ENCODE measurements at regions not wholly inside any gene's neighbourhood (a gene's known extent, or its start where the extent isn't known, plus 50 kb on each side); places are given as distances from the start of the nearest gene placed in this dataset.

GRCh38 chr16:25443994-25444393 lies 186.3 kb upstream of the ZKSCAN2 start:
- no peaks in the 10 kb centered on the region for H3K27me3 ChIP-seq (ENCODE audit: control insufficient read depth in 2 of 2, insufficient read depth in 2 of 2, low read length in 2 of 2)
- H2AFZ ChIP-seq (ENCODE audit: insufficient read depth, low read depth, low read length, poor library complexity, severe bottlenecking): no peak overlapping the region
- H3K27ac ChIP-seq (ENCODE audit: low read depth in 1 of 2, low read length in 2 of 2): no peak overlapping the region
- H3K9me3 Mint-ChIP-seq: peaks cover 2 to 13% (median 9%) of the 10 kb centered on the region in 7 donors
- no peaks in the 10 kb centered on the region for H3K4me1 Mint-ChIP-seq
- peaks cover 0 to 2% (median 0%) of the 10 kb centered on the region in 3 donors for H3K27me3 Mint-ChIP-seq (ENCODE audit: low read depth in 3 of 3)
- no peak for DNase-seq
- H3K4me3 ChIP-seq (replicated peaks in 1 of 3; ENCODE audit: low read depth in 2 of 3, low read length in 3 of 3): no peak overlapping the region
- no peak overlapping the region for H3K27ac Mint-ChIP-seq
- WGBS (ENCODE audit: insufficient coverage): 72% methylated on average over 4 of the region's 4 CpGs
- no peaks in the 10 kb centered on the region for H4K20me1 ChIP-seq (ENCODE audit: insufficient read depth, low read length)
- no peaks in the 10 kb centered on the region for H3K9me3 ChIP-seq (replicated peaks in 1 of 2; ENCODE audit: control insufficient read depth in 1 of 2, insufficient read depth in 1 of 2, low read length in 2 of 2)
- H3K4me2 ChIP-seq (replicated peaks; ENCODE audit: extremely low read depth, low read length, poor library complexity, severe bottlenecking): no peak overlapping the region
- no peaks in the 10 kb centered on the region for H3K36me3 Mint-ChIP-seq
- TF ChIP-seq CTCF (IDR thresholded peaks at IDR 0.05): no peak
- no peaks in the 10 kb centered on the region for H3K36me3 ChIP-seq (replicated peaks in 1 of 2; ENCODE audit: control insufficient read depth in 1 of 2, insufficient read depth in 2 of 2, low read length in 2 of 2)
- H3K4me3 Mint-ChIP-seq: no peak overlapping the region
- H3K79me2 ChIP-seq (ENCODE audit: insufficient read depth, low read length): no peaks in the 10 kb centered on the region
- no peak overlapping the region for H3K9ac ChIP-seq (ENCODE audit: insufficient read depth, low read length, poor library complexity, severe bottlenecking)
- H3K4me1 ChIP-seq (ENCODE audit: control insufficient read depth in 1 of 2, insufficient read depth in 2 of 2, low read length in 2 of 2): no peaks in the 10 kb centered on the region
- intact Hi-C loops (cut with micrococcal nuclease): no loop called here

GRCh38 chr16:25434064-25434463 lies 176.4 kb upstream of the ZKSCAN2 start:
- H3K4me1 ChIP-seq (ENCODE audit: control insufficient read depth in 1 of 2, insufficient read depth in 2 of 2, low read length in 2 of 2): no peaks in the 10 kb centered on the region
- H3K4me2 ChIP-seq (replicated peaks; ENCODE audit: extremely low read depth, low read length, poor library complexity, severe bottlenecking): no peak overlapping the region
- H3K36me3 ChIP-seq (replicated peaks in 1 of 2; ENCODE audit: control insufficient read depth in 1 of 2, insufficient read depth in 2 of 2, low read length in 2 of 2): no peaks in the 10 kb centered on the region
- intact Hi-C loops (cut with micrococcal nuclease): no loop called here
- no peak overlapping the region for H3K4me3 Mint-ChIP-seq
- H3K79me2 ChIP-seq (ENCODE audit: insufficient read depth, low read length): no peaks in the 10 kb centered on the region
- no peaks in the 10 kb centered on the region for H3K27me3 ChIP-seq (ENCODE audit: control insufficient read depth in 2 of 2, insufficient read depth in 2 of 2, low read length in 2 of 2)
- no peak overlapping the region for H3K9ac ChIP-seq (ENCODE audit: insufficient read depth, low read length, poor library complexity, severe bottlenecking)
- no peaks in the 10 kb centered on the region for H3K4me1 Mint-ChIP-seq
- H2AFZ ChIP-seq (ENCODE audit: insufficient read depth, low read depth, low read length, poor library complexity, severe bottlenecking): no peak overlapping the region
- H4K20me1 ChIP-seq (ENCODE audit: insufficient read depth, low read length): no peaks in the 10 kb centered on the region
- H3K9me3 ChIP-seq (replicated peaks in 1 of 2; ENCODE audit: control insufficient read depth in 1 of 2, insufficient read depth in 1 of 2, low read length in 2 of 2): no peaks in the 10 kb centered on the region
- peaks cover 0 to 3% (median 0%) of the 10 kb centered on the region in 7 donors for H3K9me3 Mint-ChIP-seq
- H3K27ac Mint-ChIP-seq: no peak overlapping the region
- no peak overlapping the region for H3K27ac ChIP-seq (ENCODE audit: low read depth in 1 of 2, low read length in 2 of 2)
- H3K4me3 ChIP-seq (replicated peaks in 1 of 3; ENCODE audit: low read depth in 2 of 3, low read length in 3 of 3): no peak overlapping the region
- no peak for TF ChIP-seq CTCF (IDR thresholded peaks at IDR 0.05)
- peaks cover 1 to 9% (median 1%) of the 10 kb centered on the region in 3 donors for H3K27me3 Mint-ChIP-seq (ENCODE audit: low read depth in 3 of 3)
- H3K36me3 Mint-ChIP-seq: no peaks in the 10 kb centered on the region
- WGBS (ENCODE audit: insufficient coverage): 63% methylated on average over 1 of the region's 3 CpGs
- DNase-seq: no peak
